SK-N-SH (cell line): ENCODE measurements at regions not wholly inside any gene's neighbourhood (a gene's known extent, or its start where the extent isn't known, plus 50 kb on each side); places are given as distances from the start of the nearest gene placed in this dataset.

Experiments used
- CTCF ChIA-PET: fragments of 300-600, 350-600 bp; formaldehyde crosslinking; extraction: SDS; loops from one replicate; lab custom pipeline; 2021; lab: Yijun Ruan, JAX
- POLR2A ChIA-PET: fragments of 350-600 bp; sonication (Branson Sonifier 250); formaldehyde crosslinking; extraction: SDS; loops from one replicate; lab custom pipeline; 2020; ENCODE audit warnings: antibody characterized with exemption, inconsistent platforms; lab: Yijun Ruan, JAX
- DNase-seq: peaks from one replicate; pipeline ENCODE4 v3.0.0; 2012
- H2AFZ ChIP-seq: fragments of 200-600 bp; sonication (generic); 2 replicates; pipeline ENCODE4 v1.8.1; 2016; ENCODE audit warnings: antibody characterized with exemption, mild to moderate bottlenecking, low read depth
- H3F3A ChIP-seq: fragments of 200-600 bp; sonication (generic); replicated peaks from 2 replicates; pipeline ENCODE3; 2016; ENCODE audit warnings: antibody characterized with exemption, mild to moderate bottlenecking; ENCODE audit not compliant: insufficient read depth
- H3K27ac ChIP-seq, 2 experiments: fragments of 200-500 bp in 1 of 2; fragments of 200-600 bp in 1 of 2; sonication (Bioruptor generic) in 1 of 2; sonication (generic), shearing (Covaris generic) in 1 of 2; 2 replicates each; pipeline versions ENCODE4 v1.5.1 to v1.6.1; 2014 to 2016; ENCODE audit warnings: low read depth in 2 of 2, inconsistent platforms in 1 of 2, low read length in 1 of 2, mild to moderate bottlenecking in 1 of 2, mixed read lengths in 1 of 2
- H3K27me3 ChIP-seq: fragments of 200-600 bp; sonication (generic), shearing (Covaris generic); 2 replicates; pipeline ENCODE4 v1.6.1; 2016; ENCODE audit warnings: mixed run types; ENCODE audit not compliant: insufficient read depth
- H3K36me3 ChIP-seq, 2 experiments: fragments of 200-500 bp in 1 of 2; fragments of 200-600 bp in 1 of 2; sonication (Bioruptor generic) in 1 of 2; sonication (generic) in 1 of 2; replicated peaks in 1 of 2; 2 replicates each; pipeline versions ENCODE3 to v1.5.1; 2014 to 2016; ENCODE audit warnings: low read length in 1 of 2, mild to moderate bottlenecking in 1 of 2; ENCODE audit not compliant: insufficient read depth in 2 of 2, control insufficient read depth in 1 of 2
- H3K4me1 ChIP-seq, 2 experiments: fragments of 200-500 bp in 1 of 2; fragments of 200-600 bp in 1 of 2; sonication (Bioruptor generic) in 1 of 2; sonication (generic), shearing (Covaris generic) in 1 of 2; 2 replicates each; pipeline versions ENCODE4 v1.5.1 to v1.6.1; 2014 to 2016; ENCODE audit warnings: low read depth in 1 of 2, low read length in 1 of 2, mixed run types in 1 of 2; ENCODE audit not compliant: insufficient read depth in 2 of 2, control insufficient read depth in 1 of 2
- H3K4me2 ChIP-seq: fragments of 200-600 bp; sonication (generic), shearing (Covaris generic); 2 replicates; pipeline ENCODE4 v1.6.1; 2017; ENCODE audit warnings: mixed run types
- H3K4me3 ChIP-seq, 2 experiments: fragments of 200-500 bp in 1 of 2; fragments of 200-600 bp in 1 of 2; sonication (Bioruptor generic) in 1 of 2; sonication (generic), shearing (Covaris generic) in 1 of 2; 2 replicates each; pipeline versions ENCODE4 v1.5.1 to v1.8.1; 2014 to 2016; ENCODE audit warnings: low read depth in 2 of 2, inconsistent platforms in 1 of 2, low read length in 1 of 2, mild to moderate bottlenecking in 1 of 2, mixed read lengths in 1 of 2, moderate library complexity in 1 of 2
- H3K79me2 ChIP-seq: fragments of 200-600 bp; sonication (generic); 2 replicates; pipeline ENCODE4 v1.8.1; 2017; ENCODE audit warnings: mild to moderate bottlenecking; ENCODE audit not compliant: insufficient read depth
- H3K9ac ChIP-seq: fragments of 200-600 bp; sonication (generic); 2 replicates; pipeline ENCODE4 v1.6.1; 2017; ENCODE audit warnings: mixed run types
- H3K9me2 ChIP-seq: fragments of 200-600 bp; sonication (generic); 2 replicates; pipeline ENCODE4 v1.6.1; 2017; ENCODE audit warnings: mixed run types
- H3K9me3 ChIP-seq: fragments of 200-600 bp; sonication (generic); 2 replicates; pipeline ENCODE4 v1.6.1; 2017; ENCODE audit warnings: mixed run types, mild to moderate bottlenecking, moderate library complexity
- H4K20me1 ChIP-seq: fragments of 200-600 bp; sonication (generic); 2 replicates; pipeline ENCODE4 v1.6.1; 2017; ENCODE audit warnings: mild to moderate bottlenecking, mixed run types; ENCODE audit not compliant: insufficient read depth
- CHD2 ChIP-seq: fragments of 150-350 bp; IDR thresholded peaks from 2 replicates; pipeline ENCODE4 v1.6.1; 2018; ENCODE audit warnings: low read length; ENCODE audit not compliant: partially characterized antibody
- ELF1 ChIP-seq: IDR thresholded peaks from 2 replicates; pipeline ENCODE4 v1.4.0; 2012
- FOSL2 ChIP-seq: IDR thresholded peaks from 2 replicates; pipeline ENCODE4 v1.4.0; 2012; ENCODE audit warnings: low read depth, mild to moderate bottlenecking, moderate library complexity, borderline replicate concordance
- FOXJ3 ChIP-seq: sonication (generic); formaldehyde crosslinking; IDR thresholded peaks from 2 replicates; pipeline ENCODE4 v1.5.1; 2020; ENCODE audit warnings: mild to moderate bottlenecking, missing genetic modification reagents
- GABPA ChIP-seq: IDR thresholded peaks from 2 replicates; pipeline ENCODE4 v1.4.0; 2012; ENCODE audit warnings: low read depth, mild to moderate bottlenecking
- JUND ChIP-seq: IDR thresholded peaks from 2 replicates; pipeline ENCODE4 v1.4.0; 2012
- MEF2A ChIP-seq: IDR thresholded peaks from 2 replicates; pipeline ENCODE4 v1.4.0; 2012; ENCODE audit warnings: low read depth, borderline replicate concordance
- REST ChIP-seq: IDR thresholded peaks from 2 replicates; pipeline ENCODE4 v1.6.1; 2012; ENCODE audit warnings: mild to moderate bottlenecking, low read depth, low read length, moderate library complexity
- RFX5 ChIP-seq: IDR thresholded peaks from 2 replicates; pipeline ENCODE4 v1.6.1; 2012; ENCODE audit warnings: mild to moderate bottlenecking, improper control_type of control experiment, low read length
- RXRA ChIP-seq: IDR thresholded peaks from 2 replicates; pipeline ENCODE4 v1.4.0; 2012; ENCODE audit warnings: low read depth, mild to moderate bottlenecking, borderline replicate concordance
- TAF1 ChIP-seq: IDR thresholded peaks from 2 replicates; pipeline ENCODE4 v1.6.1; 2012; ENCODE audit warnings: low read depth, mild to moderate bottlenecking, low read length, moderate library complexity, borderline replicate concordance
- WGBS: methylation state at CpG from one replicate; pipeline ENCODE4 v1.1.6; 2017; ENCODE audit warnings: low lambda C conversion rate; 5-methylcytosine and 5-hydroxymethylcytosine counted together
- TF ChIP-seq, protein P1 (sequence below): IDR thresholded peaks from 2 replicates; pipeline ENCODE4 v1.4.0; 2012; ENCODE audit warnings: low read depth
- TF ChIP-seq, protein P2 (sequence below): IDR thresholded peaks from 2 replicates; pipeline ENCODE4 v1.4.0; 2012; ENCODE audit warnings: low read depth, borderline replicate concordance
- TF ChIP-seq, protein P3 (sequence below): fragments of 150-350 bp; IDR thresholded peaks from 2 replicates; pipeline ENCODE4 v1.6.1; 2017; ENCODE audit warnings: antibody characterized with exemption, low read length, low read depth, borderline replicate concordance

DNA sequence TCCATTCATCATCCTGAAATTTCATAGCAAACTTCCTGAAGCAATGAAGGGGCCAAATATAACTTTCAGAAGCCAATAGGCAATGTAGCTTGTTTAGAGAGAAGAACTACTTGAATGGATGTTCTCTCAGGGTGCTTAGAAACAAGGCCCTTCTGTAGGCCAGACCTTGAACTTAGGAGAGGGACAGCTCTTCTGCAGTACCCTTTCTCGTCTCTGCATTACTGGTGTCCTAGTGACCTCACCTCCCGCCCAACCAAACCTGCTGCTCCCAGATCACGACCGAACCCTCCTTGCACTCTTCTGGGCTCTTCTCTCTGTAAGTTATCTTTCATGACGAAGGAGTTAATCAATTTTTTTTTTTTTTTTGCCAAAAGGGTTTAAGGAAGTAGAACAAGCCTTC is 543.9 kb downstream of the TDRD15 start:
- H3K79me2 ChIP-seq, result no peaks in the 10 kb centered on the region
- no peaks in the 10 kb centered on the region for H3K27me3 ChIP-seq
- ChIA-PET POLR2A (no interaction called here), CTCF (interaction anchor here (1.9 kb wide), 1 partner anchor 15 kb away, joined by 4 read pairs; no protein-coding TSS in a partner anchor)
- H3K4me3 ChIP-seq, result no peak overlapping the region
- no peak for DNase-seq
- 0 out of 2 replicates have a peak, but pooled peaks cover 3% of the 10 kb centered on the region for H3K9me3 ChIP-seq
- H3K4me2 ChIP-seq, result no peak overlapping the region
- no peaks in the 10 kb centered on the region for H3K4me1 ChIP-seq
- no peaks in the 10 kb centered on the region for H4K20me1 ChIP-seq
- H3F3A ChIP-seq, result no peaks in the 10 kb centered on the region
- TF ChIP-seq FOXJ3 (CRISPR knock-in tag) (no peak), REST (no peak), JUND (no peak), GABPA (no peak), RFX5 (no peak), RXRA (no peak), MEF2A (no peak), FOSL2 (no peak), ELF1 (no peak), CHD2 (no peak), TAF1 (no peak)
- TF ChIP-seq, protein P1, sequence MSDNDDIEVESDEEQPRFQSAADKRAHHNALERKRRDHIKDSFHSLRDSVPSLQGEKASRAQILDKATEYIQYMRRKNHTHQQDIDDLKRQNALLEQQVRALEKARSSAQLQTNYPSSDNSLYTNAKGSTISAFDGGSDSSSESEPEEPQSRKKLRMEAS, result no peak
- TF ChIP-seq, protein P2, sequence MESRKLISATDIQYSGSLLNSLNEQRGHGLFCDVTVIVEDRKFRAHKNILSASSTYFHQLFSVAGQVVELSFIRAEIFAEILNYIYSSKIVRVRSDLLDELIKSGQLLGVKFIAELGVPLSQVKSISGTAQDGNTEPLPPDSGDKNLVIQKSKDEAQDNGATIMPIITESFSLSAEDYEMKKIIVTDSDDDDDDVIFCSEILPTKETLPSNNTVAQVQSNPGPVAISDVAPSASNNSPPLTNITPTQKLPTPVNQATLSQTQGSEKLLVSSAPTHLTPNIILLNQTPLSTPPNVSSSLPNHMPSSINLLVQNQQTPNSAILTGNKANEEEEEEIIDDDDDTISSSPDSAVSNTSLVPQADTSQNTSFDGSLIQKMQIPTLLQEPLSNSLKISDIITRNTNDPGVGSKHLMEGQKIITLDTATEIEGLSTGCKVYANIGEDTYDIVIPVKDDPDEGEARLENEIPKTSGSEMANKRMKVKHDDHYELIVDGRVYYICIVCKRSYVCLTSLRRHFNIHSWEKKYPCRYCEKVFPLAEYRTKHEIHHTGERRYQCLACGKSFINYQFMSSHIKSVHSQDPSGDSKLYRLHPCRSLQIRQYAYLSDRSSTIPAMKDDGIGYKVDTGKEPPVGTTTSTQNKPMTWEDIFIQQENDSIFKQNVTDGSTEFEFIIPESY, result no peak
- TF ChIP-seq, protein P3, sequence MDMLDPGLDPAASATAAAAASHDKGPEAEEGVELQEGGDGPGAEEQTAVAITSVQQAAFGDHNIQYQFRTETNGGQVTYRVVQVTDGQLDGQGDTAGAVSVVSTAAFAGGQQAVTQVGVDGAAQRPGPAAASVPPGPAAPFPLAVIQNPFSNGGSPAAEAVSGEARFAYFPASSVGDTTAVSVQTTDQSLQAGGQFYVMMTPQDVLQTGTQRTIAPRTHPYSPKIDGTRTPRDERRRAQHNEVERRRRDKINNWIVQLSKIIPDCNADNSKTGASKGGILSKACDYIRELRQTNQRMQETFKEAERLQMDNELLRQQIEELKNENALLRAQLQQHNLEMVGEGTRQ, result no peak
- H3K9me2 ChIP-seq, result no peaks in the 10 kb centered on the region
- no peak overlapping the region for H3K27ac ChIP-seq
- H2AFZ ChIP-seq, result no peak overlapping the region
- 38% methylated on average over 5 of the region's 5 CpGs for WGBS
- no peak overlapping the region for H3K9ac ChIP-seq
- H3K36me3 ChIP-seq, result no peaks in the 10 kb centered on the region
